Muscle of back (tissue), 3 donors: ENCODE measurements at regions not wholly inside any gene's neighbourhood (a gene's known extent, or its start where the extent isn't known, plus 50 kb on each side); places are given as distances from the start of the nearest gene placed in this dataset.

Experiments
- DNase-seq, 3 donors: peaks; one replicate each; pipeline versions ENCODE4 v3.0.0 to v3.0.0-alpha.2; 2013

DNA sequence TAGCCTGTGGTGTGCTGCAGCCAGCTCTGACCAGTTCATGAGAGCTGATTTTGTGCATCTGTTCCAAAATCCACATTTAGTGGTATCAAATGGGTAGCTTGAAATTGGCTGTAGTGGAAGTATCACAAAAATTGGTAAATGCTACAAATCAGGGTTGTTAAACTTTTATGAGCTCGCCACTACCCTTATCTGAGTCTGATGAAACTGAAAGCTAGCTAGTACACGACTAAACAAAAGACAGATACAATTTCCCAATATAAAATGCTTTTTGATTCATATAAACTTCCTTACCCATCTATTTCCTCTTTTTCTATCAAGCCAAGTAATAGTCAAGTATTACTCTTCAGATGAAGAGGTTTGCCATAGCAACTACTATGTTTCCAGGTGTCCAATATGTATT is 392.0 kb downstream of the TMEM161B start:
- DNase-seq, result no peak

DNA sequence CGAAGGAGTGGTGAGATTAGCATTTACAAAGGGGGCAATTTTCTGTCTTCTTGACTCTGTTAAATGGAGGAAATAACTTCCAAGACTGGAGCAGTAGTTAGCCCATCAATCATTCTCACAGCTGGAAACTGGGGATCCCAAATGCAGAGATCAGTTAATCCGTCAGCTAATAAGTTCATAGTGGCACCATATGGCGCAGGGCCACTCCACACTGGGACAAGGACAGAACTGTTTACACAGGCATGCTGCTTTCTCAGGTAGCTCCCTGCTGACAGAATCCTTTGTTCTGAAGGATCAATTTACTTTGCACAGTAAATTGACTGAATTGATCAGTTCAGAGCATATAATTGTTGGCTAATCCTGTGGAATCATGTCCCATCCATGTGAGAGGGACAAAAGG is 395.7 kb downstream of the TMEM161B start:
- DNase-seq, result no peak

GRCh38 chr5:87868792-87869191 is 399.9 kb downstream of the TMEM161B start:
- DNase-seq, result no peak

DNA sequence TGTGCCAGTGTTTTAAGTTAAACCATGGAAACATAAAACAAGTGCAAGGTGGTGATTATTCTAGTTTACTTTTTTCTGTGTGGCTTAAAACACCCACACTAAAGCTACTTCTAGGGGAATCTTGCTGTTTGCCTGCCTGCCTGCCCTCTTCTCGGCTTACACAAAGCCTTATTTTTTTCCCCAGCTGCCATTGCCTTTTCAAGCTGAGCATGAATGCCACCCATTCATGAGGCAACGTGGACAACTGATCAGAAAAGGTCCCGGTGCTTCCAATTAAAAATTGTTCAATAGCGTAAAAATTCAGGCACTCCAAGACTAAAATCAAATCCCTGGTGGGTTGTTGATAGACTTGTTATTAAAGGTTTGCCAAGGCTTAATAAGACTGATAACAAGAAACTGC is 401.4 kb downstream of the TMEM161B start:
- DNase-seq, result no peak

- no peak for DNase-seq
Measured at GRCh38 chr5:87853541-87853940, 415.1 kb downstream of the TMEM161B start.

DNA sequence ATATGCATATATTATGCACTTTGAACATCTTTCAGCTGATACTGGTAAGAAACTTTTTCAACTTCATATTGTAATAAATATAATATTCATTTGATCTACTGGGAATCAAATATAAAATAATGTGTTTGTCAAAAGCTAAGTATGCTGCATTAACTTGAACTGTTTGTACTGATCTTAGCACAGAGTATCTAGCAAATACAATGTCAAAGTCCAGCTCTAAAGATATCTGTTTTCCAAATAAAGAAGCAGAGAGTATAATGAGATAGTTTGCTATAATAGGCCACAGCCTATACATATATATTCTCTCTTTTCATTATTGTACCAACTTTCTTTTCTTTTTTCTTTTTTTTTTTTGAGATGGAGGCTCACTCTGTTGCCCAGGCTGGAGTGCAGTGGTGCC is 417.0 kb downstream of the TMEM161B start:
- DNase-seq, result no peak

- DNase-seq, result no peak
Measured at GRCh38 chr5:87850843-87851242, 417.8 kb downstream of the TMEM161B start.

GRCh38 chr5:87845734-87846133 is 422.9 kb downstream of the TMEM161B start:
- no peak for DNase-seq

DNA sequence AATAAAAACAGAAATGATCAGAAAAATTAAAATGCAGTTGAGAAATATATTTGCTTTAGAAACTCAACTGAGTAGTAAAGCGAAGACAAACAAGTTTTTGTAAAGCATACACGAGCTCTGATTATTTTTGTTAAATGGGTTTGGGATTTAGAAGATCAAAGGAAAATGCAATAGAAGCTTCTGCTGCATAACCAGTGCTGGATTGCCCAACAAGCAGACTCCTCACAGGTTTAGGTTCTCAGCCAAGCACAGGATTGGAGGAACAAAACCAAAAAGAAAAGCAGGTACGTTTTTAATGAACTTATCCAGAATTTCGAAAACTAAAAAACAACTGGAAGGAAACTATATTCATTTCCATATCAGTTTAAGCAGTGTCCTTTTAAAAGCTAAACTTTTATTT is 423.8 kb downstream of the TMEM161B start:
- DNase-seq, result no peak

GRCh38 chr5:87844449-87844848 is 424.2 kb downstream of the TMEM161B start:
- no peak for DNase-seq

- no peak for DNase-seq
Measured at GRCh38 chr5:87836696-87837095, 424.0 kb upstream of the CCNH start.

DNA sequence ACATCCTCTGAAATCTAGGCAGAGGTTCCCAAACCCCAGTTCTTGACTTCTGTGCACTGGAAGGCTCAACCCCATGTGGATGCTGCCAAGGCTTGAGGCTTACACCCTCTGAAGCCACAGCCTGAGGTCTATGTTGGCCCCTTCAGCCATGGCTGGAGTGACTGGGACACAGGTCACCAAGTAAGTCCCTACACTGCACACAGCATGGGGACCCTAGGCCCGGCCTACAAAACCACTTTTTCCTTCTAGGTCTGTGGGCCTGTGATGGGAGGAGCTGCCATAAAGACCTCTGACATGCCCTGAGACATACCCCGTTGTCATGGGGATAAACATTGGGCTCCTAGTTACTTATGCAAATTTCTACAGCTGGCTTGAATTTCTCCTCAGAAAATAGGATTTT is 418.8 kb upstream of the CCNH start:
- no peak for DNase-seq

- peak in 1 of 3 donors; percentile 2 for DNase-seq
Measured at GRCh38 chr5:87829217-87829551, 416.5 kb upstream of the CCNH start.

- DNase-seq, result no peak
Measured at GRCh38 chr5:87828545-87829216, 416.0 kb upstream of the CCNH start.

GRCh38 chr5:87827539-87827938 is 414.8 kb upstream of the CCNH start:
- peak in 1 of 3 donors; percentile 4 for DNase-seq

GRCh38 chr5:87826507-87826906 is 413.8 kb upstream of the CCNH start:
- no peak for DNase-seq

DNA sequence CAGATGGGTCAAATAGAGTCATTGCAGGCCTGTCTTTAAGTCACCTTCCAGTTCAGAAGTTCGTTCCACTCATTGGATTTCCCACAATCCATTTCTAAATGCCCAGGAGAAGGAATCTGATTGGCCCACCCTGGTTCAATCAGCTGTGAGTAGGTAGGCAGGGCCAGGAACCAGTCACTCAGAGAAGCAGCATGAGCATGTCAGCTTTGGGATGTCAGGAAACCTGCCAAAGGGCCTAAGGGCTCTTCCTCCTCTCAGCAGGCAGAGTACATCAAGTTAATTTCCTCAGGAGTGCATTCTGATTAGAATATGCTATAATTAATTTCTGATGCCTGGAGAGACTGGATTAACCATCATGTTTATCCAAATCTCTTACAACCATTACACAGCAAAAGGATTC is 412.9 kb upstream of the CCNH start:
- no peak for DNase-seq

- DNase-seq, result no peak
Measured at GRCh38 chr5:87807783-87808182, 395.1 kb upstream of the CCNH start.

DNA sequence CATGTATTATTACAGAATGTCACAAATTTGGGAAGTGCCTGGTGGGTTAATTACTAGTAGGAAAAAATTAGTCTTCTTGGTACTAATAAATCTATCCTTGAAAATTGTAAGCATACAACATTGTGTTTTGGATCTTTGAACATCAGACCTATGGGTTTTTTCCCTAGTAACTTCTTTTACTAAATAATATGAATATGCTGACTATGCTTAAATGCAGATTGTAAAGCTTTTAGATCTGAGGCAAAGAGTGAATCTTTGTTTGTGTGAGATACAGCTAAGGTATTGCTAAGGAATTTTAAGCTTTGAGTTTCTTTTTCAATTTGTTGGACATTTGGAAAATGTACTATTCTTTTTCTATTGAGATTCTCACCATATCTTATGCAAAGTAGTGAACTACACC is 390.6 kb upstream of the CCNH start:
- no peak for DNase-seq

GRCh38 chr5:87791869-87792268 is 379.1 kb upstream of the CCNH start:
- DNase-seq, result no peak

GRCh38 chr5:87788416-87788815 is 375.7 kb upstream of the CCNH start:
- no peak for DNase-seq

DNA sequence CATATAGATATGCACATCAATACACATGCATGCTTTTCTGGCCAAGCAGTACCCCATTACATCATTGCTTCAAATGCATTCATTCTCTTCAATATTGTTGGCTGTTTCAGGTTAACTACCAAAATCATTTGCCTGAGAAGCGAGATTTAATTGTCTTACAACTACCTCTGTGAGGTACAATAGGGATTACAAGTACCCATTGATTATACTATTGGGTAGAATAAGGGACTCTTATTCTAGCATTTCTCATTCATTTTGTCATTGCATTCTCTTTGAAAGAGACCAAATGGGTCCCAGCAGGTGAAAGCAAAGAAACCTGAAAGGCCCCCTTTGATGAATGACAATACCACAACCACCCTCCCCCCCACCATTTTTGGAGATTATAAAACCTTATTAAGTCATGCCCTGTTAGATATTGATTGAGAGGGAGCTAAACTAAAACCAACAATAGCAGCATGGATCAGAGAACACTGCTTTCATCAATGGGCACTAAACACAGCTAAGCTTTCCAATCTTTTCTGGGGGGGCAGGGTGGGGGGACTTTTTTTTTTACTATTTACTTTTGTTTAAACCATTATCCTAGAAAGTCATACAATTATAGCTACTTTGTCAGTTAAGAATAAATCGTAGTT is 375.0 kb upstream of the CCNH start:
- DNase-seq, result no peak

DNA sequence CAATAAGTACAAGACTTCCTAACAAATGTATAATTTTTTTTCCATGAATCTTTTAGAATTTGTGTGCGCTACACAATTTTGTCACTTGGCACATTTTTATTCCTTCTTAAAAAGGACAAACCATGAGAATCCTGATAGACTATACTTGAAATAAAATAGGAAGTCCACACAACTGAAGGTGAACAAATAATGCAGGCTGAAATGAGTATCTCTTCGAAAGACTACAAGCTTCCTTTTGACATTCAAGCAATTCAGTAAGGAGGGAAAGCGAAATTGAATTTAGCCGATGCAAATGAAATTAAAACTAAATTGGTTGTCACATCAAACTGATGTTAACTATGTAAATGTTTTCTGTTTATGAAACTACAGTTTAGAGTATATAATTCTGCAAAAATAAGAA is 374.4 kb upstream of the CCNH start:
- DNase-seq, result no peak

DNA sequence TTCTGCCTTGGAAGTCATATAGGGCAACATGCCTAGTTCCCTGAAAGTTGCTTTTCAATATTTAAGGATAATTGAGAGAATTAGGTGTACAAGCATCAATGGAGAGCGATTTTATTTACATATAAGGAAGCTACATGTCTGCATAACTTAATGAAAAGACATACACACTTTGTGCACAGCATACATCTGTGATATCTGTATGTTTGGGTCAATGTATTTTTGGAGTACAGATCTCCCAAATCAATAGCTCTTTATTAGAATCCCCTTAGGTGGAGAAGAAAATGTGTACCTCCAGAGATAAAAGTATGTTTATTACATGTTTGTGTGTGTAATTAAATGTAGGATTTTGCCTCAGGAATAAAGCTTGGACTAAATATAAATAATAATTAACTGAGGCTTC is 373.7 kb upstream of the CCNH start:
- no peak for DNase-seq
